Vagina (tissue), 2 donors: ENCODE measurements at regions not wholly inside any gene's neighbourhood (a gene's known extent, or its start where the extent isn't known, plus 50 kb on each side); places are given as distances from the start of the nearest gene placed in this dataset.

ENCODE experiments used
- DNase-seq, 2 donors: peaks; one replicate each; pipeline ENCODE4 v3.0.0-alpha.2; 2017; ENCODE audit errors: extremely low spot score in 2 of 2
- H3K27ac ChIP-seq: fragments of 200-600 bp; sonication (generic); one replicate; pipeline ENCODE4 v1.5.1; 2019
- H3K27me3 ChIP-seq: fragments of 200-600 bp; sonication (generic); one replicate; pipeline ENCODE4 v1.5.1; 2019
- H3K36me3 ChIP-seq, 2 donors: fragments of 200-600 bp; sonication (generic); one replicate each; pipeline ENCODE4 v1.5.1; 2017 to 2019
- H3K4me1 ChIP-seq: fragments of 200-600 bp; sonication (generic); one replicate; pipeline ENCODE4 v1.5.1; 2019
- H3K4me3 ChIP-seq, 2 donors: fragments of 200-600 bp; sonication (generic); 1 replicate in 1 of 2; 2 replicates in 1 of 2; pipeline ENCODE4 v1.5.1; 2016 to 2019
- H3K9me3 ChIP-seq: fragments of 200-600 bp; sonication (generic); one replicate; pipeline ENCODE4 v1.5.1; 2019
- CTCF ChIP-seq, 3 experiments: fragments of 450-650 bp in 2 of 3; fragments of 200-600 bp in 1 of 3; sonication (generic) in 1 of 3; IDR thresholded peaks; one replicate each; pipeline ENCODE4 v1.5.1; 2017 to 2019; ENCODE audit warnings: antibody characterized with exemption in 3 of 3, mild to moderate bottlenecking in 2 of 3, moderate library complexity in 2 of 3
- POLR2A ChIP-seq, 2 donors: fragments of 450-650 bp; IDR thresholded peaks; one replicate each; pipeline ENCODE4 v1.6.1; 2017; ENCODE audit warnings: antibody characterized with exemption in 2 of 2, mild to moderate bottlenecking in 2 of 2, moderate library complexity in 2 of 2
- POLR2AphosphoS5 ChIP-seq, 2 donors: sonication (generic); formaldehyde crosslinking; IDR thresholded peaks; one replicate each; pipeline ENCODE4 v1.9.0; 2017; ENCODE audit warnings: antibody characterized with exemption in 2 of 2, mild to moderate bottlenecking in 2 of 2, low read depth in 1 of 2; ENCODE audit not compliant: insufficient read depth in 1 of 2
- intact Hi-C: fragments of 100-400 bp; cut with DNase I; formaldehyde crosslinking; loops from one replicate; pipeline ENCODE4 v1.15.1; 2023

- no peak overlapping the region for H3K4me3 ChIP-seq
- no peaks in the 10 kb centered on the region for H3K4me1 ChIP-seq
- TF ChIP-seq CTCF (IDR thresholded peaks at IDR 0.05) (no peak), POLR2AphosphoS5 (IDR thresholded peaks at IDR 0.05; ENCODE audit: insufficient read depth in 1 of 2, low read depth in 1 of 2) (no peak), POLR2A (IDR thresholded peaks at IDR 0.05) (no peak)
- no peaks in the 10 kb centered on the region for H3K27me3 ChIP-seq
- no peak overlapping the region for H3K27ac ChIP-seq
- intact Hi-C loops: no loop called here
- no peaks in the 10 kb centered on the region for H3K9me3 ChIP-seq
- no peak for DNase-seq
- no peaks in the 10 kb centered on the region for H3K36me3 ChIP-seq
Observed at GRCh38 chr20:20930500-20930899, 175.7 kb downstream of the LINC00237 start.

GRCh38 chr20:20929341-20929740, 176.8 kb downstream of the LINC00237 start:
- no peaks in the 10 kb centered on the region for H3K9me3 ChIP-seq
- TF ChIP-seq POLR2AphosphoS5 (IDR thresholded peaks at IDR 0.05; ENCODE audit: insufficient read depth in 1 of 2, low read depth in 1 of 2): no peak
- no peak for TF ChIP-seq POLR2A (IDR thresholded peaks at IDR 0.05)
- no peak for TF ChIP-seq CTCF (IDR thresholded peaks at IDR 0.05)
- H3K4me1 ChIP-seq: no peaks in the 10 kb centered on the region
- H3K36me3 ChIP-seq: no peaks in the 10 kb centered on the region
- intact Hi-C loops: no loop called here
- DNase-seq: no peak
- H3K4me3 ChIP-seq: no peak overlapping the region
- H3K27ac ChIP-seq: no peak overlapping the region
- no peaks in the 10 kb centered on the region for H3K27me3 ChIP-seq

GRCh38 chr20:20926222-20926905, 179.8 kb downstream of the LINC00237 start:
- Histone ChIP-seq H3K4me3 (no peak overlapping the region), H3K4me1 (no peaks in the 10 kb centered on the region), H3K27ac (no peak overlapping the region), H3K9me3 (no peaks in the 10 kb centered on the region), H3K36me3 (no peaks in the 10 kb centered on the region), H3K27me3 (no peaks in the 10 kb centered on the region)
- intact Hi-C loops: no loop called here
- TF ChIP-seq POLR2AphosphoS5 (IDR thresholded peaks at IDR 0.05; ENCODE audit: insufficient read depth in 1 of 2, low read depth in 1 of 2) (no peak), POLR2A (IDR thresholded peaks at IDR 0.05) (no peak), CTCF (IDR thresholded peaks at IDR 0.05) (no peak)
- no peak for DNase-seq

- Histone ChIP-seq H3K27ac (no peak overlapping the region), H3K4me3 (no peak overlapping the region), H3K4me1 (no peaks in the 10 kb centered on the region), H3K27me3 (no peaks in the 10 kb centered on the region), H3K9me3 (no peaks in the 10 kb centered on the region), H3K36me3 (no peaks in the 10 kb centered on the region)
- TF ChIP-seq POLR2AphosphoS5 (IDR thresholded peaks at IDR 0.05; ENCODE audit: insufficient read depth in 1 of 2, low read depth in 1 of 2): no peak
- no peak for TF ChIP-seq POLR2A (IDR thresholded peaks at IDR 0.05)
- TF ChIP-seq CTCF (IDR thresholded peaks at IDR 0.05): no peak
- DNase-seq: peak in 1 of 2 donors; percentile 11
- intact Hi-C loops: no loop called here
Observed at GRCh38 chr20:20920433-20920832, 185.7 kb downstream of the LINC00237 start.

GRCh38 chr20:20915844-20916243, 190.3 kb downstream of the LINC00237 start:
- Histone ChIP-seq H3K4me1 (no peaks in the 10 kb centered on the region), H3K4me3 (no peak overlapping the region), H3K27me3 (no peaks in the 10 kb centered on the region), H3K36me3 (no peaks in the 10 kb centered on the region), H3K27ac (no peak overlapping the region), H3K9me3 (no peaks in the 10 kb centered on the region)
- TF ChIP-seq POLR2A (IDR thresholded peaks at IDR 0.05) (no peak), POLR2AphosphoS5 (IDR thresholded peaks at IDR 0.05; ENCODE audit: insufficient read depth in 1 of 2, low read depth in 1 of 2) (no peak), CTCF (IDR thresholded peaks at IDR 0.05) (no peak)
- intact Hi-C loops: no loop called here
- peak in 1 of 2 donors; percentile 5 for DNase-seq
